ENCODE measurements at regions not wholly inside any gene's neighbourhood (a gene's known extent, or its start where the extent isn't known, plus 50 kb on each side); places are given as distances from the start of the nearest gene placed in this dataset.

DNA sequence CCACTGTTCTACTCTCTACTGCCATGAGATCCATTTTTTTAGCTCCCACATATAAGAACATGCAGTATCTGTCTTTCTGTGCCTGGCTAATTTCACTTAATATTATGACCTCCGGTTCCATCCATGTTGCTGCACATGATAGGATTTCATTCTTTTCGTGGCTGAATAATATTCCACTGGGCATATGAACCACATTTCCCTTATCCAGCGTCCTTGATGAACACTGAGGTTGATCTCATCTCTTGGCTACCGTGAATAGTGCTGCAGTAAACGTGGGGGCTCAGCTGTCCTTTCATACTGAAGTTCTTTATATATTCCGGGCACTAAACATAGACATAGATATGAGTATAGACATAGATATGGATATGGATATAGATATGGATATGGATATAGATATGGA is 109.3 kb upstream of the TNRC6C start:
- Histone ChIP-seq H3K36me3 (ENCODE audit: low read depth) (no peaks in the 10 kb centered on the region), H3K27me3 (ENCODE audit: insufficient read depth, poor library complexity, severe bottlenecking) (peaks cover 3% of the 10 kb centered on the region), H3K4me3 (ENCODE audit: severe bottlenecking) (no peak overlapping the region), H3K9me3 (ENCODE audit: severe bottlenecking) (no peaks in the 10 kb centered on the region), H3K4me1 (ENCODE audit: insufficient read depth, poor library complexity, severe bottlenecking) (no peaks in the 10 kb centered on the region), H3K27ac (ENCODE audit: poor library complexity, severe bottlenecking) (no peak overlapping the region)
- ATAC-seq (ENCODE audit: low read depth), result no peak
- no peak for DNase-seq (ENCODE audit: low spot score)
- TF ChIP-seq, protein P1, sequence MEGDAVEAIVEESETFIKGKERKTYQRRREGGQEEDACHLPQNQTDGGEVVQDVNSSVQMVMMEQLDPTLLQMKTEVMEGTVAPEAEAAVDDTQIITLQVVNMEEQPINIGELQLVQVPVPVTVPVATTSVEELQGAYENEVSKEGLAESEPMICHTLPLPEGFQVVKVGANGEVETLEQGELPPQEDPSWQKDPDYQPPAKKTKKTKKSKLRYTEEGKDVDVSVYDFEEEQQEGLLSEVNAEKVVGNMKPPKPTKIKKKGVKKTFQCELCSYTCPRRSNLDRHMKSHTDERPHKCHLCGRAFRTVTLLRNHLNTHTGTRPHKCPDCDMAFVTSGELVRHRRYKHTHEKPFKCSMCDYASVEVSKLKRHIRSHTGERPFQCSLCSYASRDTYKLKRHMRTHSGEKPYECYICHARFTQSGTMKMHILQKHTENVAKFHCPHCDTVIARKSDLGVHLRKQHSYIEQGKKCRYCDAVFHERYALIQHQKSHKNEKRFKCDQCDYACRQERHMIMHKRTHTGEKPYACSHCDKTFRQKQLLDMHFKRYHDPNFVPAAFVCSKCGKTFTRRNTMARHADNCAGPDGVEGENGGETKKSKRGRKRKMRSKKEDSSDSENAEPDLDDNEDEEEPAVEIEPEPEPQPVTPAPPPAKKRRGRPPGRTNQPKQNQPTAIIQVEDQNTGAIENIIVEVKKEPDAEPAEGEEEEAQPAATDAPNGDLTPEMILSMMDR (IDR thresholded peaks at IDR 0.05; ENCODE audit: poor library complexity, severe bottlenecking), result no peak

DNA sequence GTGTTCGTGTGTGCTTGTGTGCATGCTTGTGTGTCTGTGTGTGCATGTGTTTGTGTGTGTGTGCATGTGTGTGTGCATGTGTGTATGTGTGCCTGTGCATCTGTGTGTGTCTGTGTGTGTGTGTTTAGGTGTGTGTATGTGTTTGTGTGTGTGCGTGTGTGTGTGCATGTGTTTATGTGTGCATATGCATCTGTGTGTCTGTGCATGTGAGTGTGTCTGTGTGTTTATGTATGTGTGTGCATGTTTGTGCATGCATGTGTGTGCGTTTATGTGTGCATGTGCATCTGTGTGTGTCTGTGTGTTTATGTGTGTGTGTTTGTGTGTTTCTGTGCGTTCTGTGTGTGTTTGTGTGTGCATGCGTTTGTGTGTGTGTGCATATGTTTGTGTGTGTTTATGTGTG is 106.6 kb upstream of the TNRC6C start:
- TF ChIP-seq, protein P1 (IDR thresholded peaks at IDR 0.05; ENCODE audit: poor library complexity, severe bottlenecking), result no peak
- DNase-seq (ENCODE audit: low spot score) (no peak), ATAC-seq (ENCODE audit: low read depth) (no peak)
- H3K4me3 ChIP-seq (ENCODE audit: severe bottlenecking), result no peak overlapping the region
- H3K27me3 ChIP-seq (ENCODE audit: insufficient read depth, poor library complexity, severe bottlenecking), result peaks cover 3% of the 10 kb centered on the region
- H3K27ac ChIP-seq (ENCODE audit: poor library complexity, severe bottlenecking), result no peak overlapping the region
- H3K9me3 ChIP-seq (ENCODE audit: severe bottlenecking), result no peaks in the 10 kb centered on the region
- no peaks in the 10 kb centered on the region for H3K4me1 ChIP-seq (ENCODE audit: insufficient read depth, poor library complexity, severe bottlenecking)
- H3K36me3 ChIP-seq (ENCODE audit: low read depth), result no peaks in the 10 kb centered on the region

DNA sequence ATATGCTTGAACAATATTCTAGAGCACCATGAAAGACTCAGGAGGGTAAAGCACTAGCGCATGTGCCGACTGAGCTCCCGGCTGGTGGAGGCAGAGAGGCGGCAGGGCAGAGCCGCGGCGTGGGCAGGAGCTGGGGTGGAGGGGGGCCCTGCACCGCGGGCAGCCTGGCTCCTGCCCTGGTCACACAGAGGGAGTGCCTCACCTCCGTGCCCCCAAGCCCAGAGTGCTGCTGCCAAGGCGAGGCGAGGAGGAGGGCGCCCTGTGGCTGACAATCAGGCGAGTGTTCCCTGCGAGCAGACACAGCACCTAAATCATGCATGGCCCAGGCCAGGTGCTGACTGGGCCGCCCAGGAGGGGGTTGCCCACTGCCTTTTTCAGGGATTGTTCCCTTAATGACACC is 105.8 kb upstream of the TNRC6C start:
- peaks cover 3% of the 10 kb centered on the region for H3K27me3 ChIP-seq (ENCODE audit: insufficient read depth, poor library complexity, severe bottlenecking)
- no peak for DNase-seq (ENCODE audit: low spot score)
- TF ChIP-seq, protein P1 (IDR thresholded peaks at IDR 0.05; ENCODE audit: poor library complexity, severe bottlenecking), result no peak

DNA sequence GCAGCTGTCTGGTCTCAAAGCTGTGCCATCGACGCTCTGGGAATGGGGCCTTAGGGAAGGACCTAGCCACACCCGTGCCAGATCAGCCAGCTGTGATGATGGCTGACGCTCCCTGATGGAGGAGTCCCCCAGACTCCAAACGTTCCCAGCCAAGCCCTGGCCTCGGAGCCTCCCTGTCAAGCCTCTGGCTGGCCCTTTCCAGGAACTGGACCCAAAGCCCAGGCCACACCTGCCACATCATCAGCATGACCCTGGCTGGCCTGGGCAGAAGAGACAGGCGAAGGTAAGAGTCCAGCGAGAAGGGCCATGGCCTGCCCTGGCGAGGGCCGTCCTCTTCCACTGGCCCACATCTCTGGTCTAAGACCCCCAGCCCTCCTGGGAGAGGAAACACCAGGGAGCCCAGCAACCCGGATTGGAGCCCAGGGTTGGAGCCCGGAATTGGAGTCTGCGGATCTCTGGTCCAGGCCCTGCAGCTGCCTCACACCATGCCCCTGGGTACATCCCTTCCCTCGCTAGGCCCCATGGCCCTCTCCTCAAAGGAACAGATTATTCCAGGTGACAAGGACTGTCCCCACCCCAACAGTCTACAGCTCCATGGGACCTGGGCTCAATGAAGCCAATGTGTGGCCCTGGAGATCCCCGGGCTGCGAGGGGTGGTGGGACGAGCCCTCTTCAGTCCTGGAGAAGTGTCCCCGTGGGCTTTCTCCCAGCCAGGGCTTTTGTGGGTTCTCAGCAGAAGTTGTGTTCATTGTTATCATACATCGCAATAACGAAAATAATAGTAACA is 105.1 kb upstream of the TNRC6C start:
- no peak for ATAC-seq (ENCODE audit: low read depth)

More for the DNA sequence above, 105.8 kb upstream of the TNRC6C start:
- Histone ChIP-seq H3K4me3 (ENCODE audit: severe bottlenecking) (no peak overlapping the region), H3K9me3 (ENCODE audit: severe bottlenecking) (no peaks in the 10 kb centered on the region), H3K27ac (ENCODE audit: poor library complexity, severe bottlenecking) (no peak overlapping the region), H3K36me3 (ENCODE audit: low read depth) (no peaks in the 10 kb centered on the region), H3K4me1 (ENCODE audit: insufficient read depth, poor library complexity, severe bottlenecking) (no peaks in the 10 kb centered on the region)
- no peak for ATAC-seq (ENCODE audit: low read depth)

More for the DNA sequence above, 105.1 kb upstream of the TNRC6C start:
- Histone ChIP-seq H3K9me3 (ENCODE audit: severe bottlenecking) (no peaks in the 10 kb centered on the region), H3K4me1 (ENCODE audit: insufficient read depth, poor library complexity, severe bottlenecking) (no peaks in the 10 kb centered on the region), H3K27ac (ENCODE audit: poor library complexity, severe bottlenecking) (no peak overlapping the region), H3K27me3 (ENCODE audit: insufficient read depth, poor library complexity, severe bottlenecking) (peaks cover 3% of the 10 kb centered on the region), H3K36me3 (ENCODE audit: low read depth) (no peaks in the 10 kb centered on the region), H3K4me3 (ENCODE audit: severe bottlenecking) (no peak overlapping the region)
- no peak for DNase-seq (ENCODE audit: low spot score)
- TF ChIP-seq, protein P1 (IDR thresholded peaks at IDR 0.05; ENCODE audit: poor library complexity, severe bottlenecking), result no peak

Data from RWPE2 (cell line).